ENCODE measurements at regions not wholly inside any gene's neighbourhood (a gene's known extent, or its start where the extent isn't known, plus 50 kb on each side); places are given as distances from the start of the nearest gene placed in this dataset.
"Not testable (repeated sequence)": the region's sequence is repeated elsewhere in the genome, so short reads cannot be mapped to it uniquely, and the experiment has no call there.

DNA sequence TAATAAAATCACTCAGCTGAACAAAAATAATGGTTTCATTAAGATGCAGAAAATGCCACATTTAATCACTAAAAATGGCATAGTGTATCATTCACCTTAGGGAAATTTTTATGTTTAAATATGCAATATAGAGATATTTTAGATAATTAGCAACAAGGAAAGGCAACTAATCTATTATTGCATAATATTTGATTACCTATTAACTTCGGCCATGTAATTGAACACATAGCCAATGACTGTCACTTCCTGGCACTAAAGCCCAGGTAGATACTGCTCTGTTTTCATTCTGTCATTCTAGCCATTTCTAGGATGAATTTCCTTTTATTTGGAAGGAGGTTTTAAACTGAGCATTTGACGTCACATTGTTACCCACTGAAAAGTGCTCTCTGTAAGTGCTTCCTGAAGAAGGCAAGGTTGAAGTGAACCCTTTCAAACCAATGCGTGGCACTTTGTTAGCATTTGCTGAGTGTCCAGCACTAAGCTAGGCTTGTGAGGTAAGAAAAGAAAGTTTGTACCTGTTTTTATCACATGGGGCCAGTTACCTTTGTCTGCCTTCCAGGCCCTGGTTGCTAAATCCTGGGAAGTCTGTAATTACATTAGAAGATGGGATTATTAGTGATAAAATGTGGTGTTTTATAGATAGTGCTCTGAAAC, 67.8 kb upstream of the LSM6 start:
- no peak overlapping the region for H3K4me3 ChIP-seq (ENCODE audit: low read depth, low read length)
- H3K36me3 ChIP-seq (ENCODE audit: control insufficient read depth, insufficient read depth, low read length): no peaks in the 10 kb centered on the region
- no peaks in the 10 kb centered on the region for H3K27me3 ChIP-seq (ENCODE audit: control insufficient read depth, insufficient read depth, low read length)
- ChIA-PET POLR2A (no interaction called here), CTCF (no interaction called here)
- DNase-seq (ENCODE audit: low read depth): no peak
- TF ChIP-seq CTCF (IDR thresholded peaks at IDR 0.05; ENCODE audit: insufficient read depth, low read depth, low read length): no peak

GRCh38 chr4:146105464-146105863, 70.1 kb upstream of the LSM6 start:
- H3K4me3 ChIP-seq (ENCODE audit: low read depth, low read length): no peak overlapping the region
- TF ChIP-seq CTCF (IDR thresholded peaks at IDR 0.05; ENCODE audit: insufficient read depth, low read depth, low read length): no peak
- H3K36me3 ChIP-seq (ENCODE audit: control insufficient read depth, insufficient read depth, low read length): no peaks in the 10 kb centered on the region
- POLR2A ChIA-PET: no interaction called here
- 0 out of 2 replicates have a peak, but pooled peaks cover 1% of the 10 kb centered on the region for H3K27me3 ChIP-seq (ENCODE audit: control insufficient read depth, insufficient read depth, low read length)
- DNase-seq (ENCODE audit: low read depth): no peak
- CTCF ChIA-PET: interaction anchor here (0.8 kb wide), 1 partner anchor 17 kb away, joined by 3 read pairs; no protein-coding TSS in a partner anchor

DNA sequence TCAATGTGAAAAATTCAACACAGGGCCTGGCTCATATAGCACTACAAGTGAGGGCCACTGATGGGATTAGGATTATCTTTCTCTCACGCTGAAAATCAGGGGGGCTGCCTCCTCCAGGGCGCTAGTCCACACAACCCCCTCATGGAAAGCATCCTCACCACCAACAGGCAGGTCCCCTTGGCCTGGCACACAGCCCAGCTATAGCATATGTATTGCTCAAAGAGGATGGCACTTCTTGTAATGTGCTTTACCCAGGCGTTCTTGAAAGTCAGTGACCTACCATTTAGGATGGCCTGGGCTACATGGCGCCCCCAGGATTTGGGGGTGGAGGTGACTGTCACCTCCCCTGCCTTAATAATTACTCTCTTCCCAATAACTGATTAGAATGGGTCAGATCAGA, 71.0 kb upstream of the LSM6 start:
- ChIA-PET POLR2A (no interaction called here), CTCF (interaction anchor here (0.7 kb wide), 1 partner anchor 9 kb away, joined by 3 read pairs; no protein-coding TSS in a partner anchor)
- no peak for TF ChIP-seq CTCF (IDR thresholded peaks at IDR 0.05; ENCODE audit: insufficient read depth, low read depth, low read length)
- Histone ChIP-seq H3K36me3 (ENCODE audit: control insufficient read depth, insufficient read depth, low read length) (no peaks in the 10 kb centered on the region), H3K4me3 (ENCODE audit: low read depth, low read length) (no peak overlapping the region), H3K27me3 (ENCODE audit: control insufficient read depth, insufficient read depth, low read length) (0 out of 2 replicates have a peak, but pooled peaks cover 1% of the 10 kb centered on the region)
- DNase-seq (ENCODE audit: low read depth): no peak

DNA sequence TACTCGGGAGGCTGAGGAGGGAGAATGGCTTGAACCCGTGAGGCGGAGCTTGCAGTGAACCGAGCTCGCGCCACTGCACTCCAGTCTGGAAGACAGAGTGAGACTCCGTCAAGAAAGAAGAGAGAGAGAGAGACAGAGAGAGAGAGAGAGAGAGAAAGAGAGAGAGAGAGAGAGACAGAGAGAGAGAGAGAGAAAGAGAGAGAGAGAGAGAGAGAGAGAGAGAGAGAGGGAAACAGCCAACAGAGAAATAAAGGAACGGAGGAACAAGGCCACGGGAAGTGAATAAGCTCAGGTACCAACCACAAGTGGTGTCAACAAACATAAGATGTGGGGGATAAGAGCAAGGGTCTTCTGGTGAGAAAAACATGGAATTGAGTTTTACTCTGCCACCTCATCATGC, 71.5 kb upstream of the LSM6 start:
- H3K36me3 ChIP-seq (ENCODE audit: control insufficient read depth, insufficient read depth, low read length); DNase-seq (ENCODE audit: low read depth); POLR2A ChIA-PET; H3K27me3 ChIP-seq (ENCODE audit: control insufficient read depth, insufficient read depth, low read length); H3K4me3 ChIP-seq (ENCODE audit: low read depth, low read length): not testable (repeated sequence)
- CTCF ChIA-PET: interaction anchor here (0.7 kb wide), 1 partner anchor 8 kb away, joined by 3 read pairs; no protein-coding TSS in a partner anchor

DNA sequence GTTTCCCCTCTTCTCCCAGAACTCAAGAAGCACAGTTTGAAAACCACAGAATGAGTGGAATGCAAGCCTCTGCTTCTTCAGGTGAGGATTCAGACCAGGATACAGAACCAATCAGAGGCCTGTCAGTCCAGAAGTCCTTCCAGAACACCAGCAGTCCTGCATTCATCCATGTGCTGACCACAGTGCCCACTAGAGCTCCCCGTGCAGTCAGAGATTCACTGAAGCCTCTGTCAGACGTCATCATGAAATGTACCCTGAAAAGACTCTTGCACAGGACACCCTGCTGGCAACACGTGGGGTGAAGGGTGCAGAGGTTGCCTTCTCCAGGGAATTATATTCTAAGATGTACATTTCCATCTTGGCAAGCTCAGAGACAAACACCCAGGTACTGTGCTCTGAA, 75.9 kb upstream of the LSM6 start:
- no peaks in the 10 kb centered on the region for H3K36me3 ChIP-seq (ENCODE audit: control insufficient read depth, insufficient read depth, low read length)
- no peak for TF ChIP-seq CTCF (IDR thresholded peaks at IDR 0.05; ENCODE audit: insufficient read depth, low read depth, low read length)
- DNase-seq (ENCODE audit: low read depth): no peak
- ChIA-PET POLR2A (no interaction called here), CTCF (interaction anchor here (0.7 kb wide), 1 partner anchor 17 kb away, joined by 3 read pairs; no protein-coding TSS in a partner anchor)
- H3K27me3 ChIP-seq (ENCODE audit: control insufficient read depth, insufficient read depth, low read length): 0 out of 2 replicates have a peak, but pooled peaks cover 3% of the 10 kb centered on the region
- no peak overlapping the region for H3K4me3 ChIP-seq (ENCODE audit: low read depth, low read length)

- DNase-seq (ENCODE audit: low read depth): no peak
- ChIA-PET POLR2A (no interaction called here), CTCF (no interaction called here)
- 0 out of 2 replicates have a peak, but pooled peaks cover 3% of the 10 kb centered on the region for H3K27me3 ChIP-seq (ENCODE audit: control insufficient read depth, insufficient read depth, low read length)
- no peaks in the 10 kb centered on the region for H3K36me3 ChIP-seq (ENCODE audit: control insufficient read depth, insufficient read depth, low read length)
- TF ChIP-seq CTCF (IDR thresholded peaks at IDR 0.05; ENCODE audit: insufficient read depth, low read depth, low read length): no peak
- no peak overlapping the region for H3K4me3 ChIP-seq (ENCODE audit: low read depth, low read length)
Observed at GRCh38 chr4:146098978-146099377, 76.5 kb upstream of the LSM6 start.
